IMR-90 (cell line): ENCODE measurements at regions not wholly inside any gene's neighbourhood (a gene's known extent, or its start where the extent isn't known, plus 50 kb on each side); places are given as distances from the start of the nearest gene placed in this dataset.

Source experiments
- ATAC-seq: fragments of 200-7000 bp; cut with Tn5 transposase; 2 replicates; pipeline ENCODE4 v1.9.1; 2020; ENCODE audit warnings: low read depth, mild to moderate bottlenecking, moderate library complexity
- BruUV-seq: library from RNA; stranded (reverse); fragments of 400-500 nt; replicated peaks from 2 replicates; lab custom pipeline; 2021; lab: Mats Ljungman, UMichigan
- CTCF ChIA-PET: fragments of 300-600 bp; formaldehyde crosslinking; extraction: SDS; loops from one replicate; lab custom pipeline; 2021; ENCODE audit warnings: antibody characterized with exemption; lab: Yijun Ruan, JAX
- POLR2A ChIA-PET: fragments of 300-600 bp; sonication (Branson Sonifier 250); formaldehyde crosslinking; loops from one replicate; lab custom pipeline; 2022; ENCODE audit warnings: antibody characterized with exemption; ENCODE audit not compliant: unreplicated experiment; lab: Charles Lee
- DNase-seq: peaks from one replicate; pipeline ENCODE4 v3.0.0; 2013
- H2AFZ ChIP-seq: replicated peaks from 2 replicates; pipeline ENCODE3; 2013; ENCODE audit warnings: low read length, mild to moderate bottlenecking; ENCODE audit not compliant: poor library complexity
- H2AK5ac ChIP-seq: 2 replicates; pipeline ENCODE4 v1.6.1; 2013; ENCODE audit warnings: low read depth, low read length, inconsistent platforms
- H2AK9ac ChIP-seq: replicated peaks from 2 replicates; pipeline ENCODE3; 2013; ENCODE audit warnings: mild to moderate bottlenecking, low read depth, low read length, moderate library complexity; ENCODE audit not compliant: poor library complexity
- H2BK120ac ChIP-seq: 2 replicates; pipeline ENCODE4 v1.6.1; 2013; ENCODE audit warnings: low read depth, low read length, inconsistent platforms
- H2BK15ac ChIP-seq: 3 replicates; pipeline ENCODE4 v1.6.1; 2013; ENCODE audit warnings: low read depth, low read length, inconsistent platforms
- H2BK20ac ChIP-seq: 2 replicates; pipeline ENCODE4 v1.6.1; 2013; ENCODE audit warnings: low read depth, mild to moderate bottlenecking, inconsistent platforms, low read length, moderate library complexity
- H2BK5ac ChIP-seq: 2 replicates; pipeline ENCODE4 v1.6.1; 2013; ENCODE audit warnings: mild to moderate bottlenecking, low read depth, low read length, inconsistent platforms; ENCODE audit not compliant: poor library complexity, severe bottlenecking
- H3K14ac ChIP-seq: replicated peaks from 2 replicates; pipeline ENCODE4 v1.6.1; 2013; ENCODE audit warnings: low read depth, low read length, inconsistent platforms
- H3K18ac ChIP-seq: 2 replicates; pipeline ENCODE4 v1.6.1; 2013; ENCODE audit warnings: low read depth, low read length, control low read depth
- H3K23ac ChIP-seq: 2 replicates; pipeline ENCODE4 v1.6.1; 2013; ENCODE audit warnings: low read depth, low read length, inconsistent platforms
- H3K27ac ChIP-seq: 2 replicates; pipeline ENCODE4 v1.5.1; 2013; ENCODE audit warnings: mild to moderate bottlenecking, control low read depth, low read length; ENCODE audit not compliant: insufficient read depth
- H3K27me3 ChIP-seq: 2 replicates; pipeline ENCODE4 v1.6.1; 2013; ENCODE audit warnings: low read length; ENCODE audit not compliant: control insufficient read depth, insufficient read depth
- H3K36me3 ChIP-seq: 2 replicates; pipeline ENCODE4 v1.6.1; 2013; ENCODE audit warnings: low read length, mixed read lengths; ENCODE audit not compliant: control insufficient read depth, insufficient read depth
- H3K4ac ChIP-seq: 2 replicates; pipeline ENCODE4 v1.6.1; 2013; ENCODE audit warnings: low read depth, low read length, inconsistent platforms
- H3K4me1 ChIP-seq: 2 replicates; pipeline ENCODE4 v1.6.1; 2013; ENCODE audit warnings: low read length, mixed read lengths; ENCODE audit not compliant: control insufficient read depth, insufficient read depth
- H3K4me2 ChIP-seq: 2 replicates; pipeline ENCODE4 v1.6.1; 2013; ENCODE audit warnings: low read depth, mild to moderate bottlenecking, control low read depth, low read length, moderate library complexity
- H3K4me3 ChIP-seq: 2 replicates; pipeline ENCODE4 v1.5.1; 2013; ENCODE audit warnings: low read depth, mild to moderate bottlenecking, control low read depth, low read length, moderate library complexity; ENCODE audit not compliant: insufficient read depth
- H3K56ac ChIP-seq: 2 replicates; pipeline ENCODE4 v1.6.1; 2013; ENCODE audit warnings: low read length, inconsistent platforms; ENCODE audit not compliant: insufficient read depth; ENCODE audit errors: extremely low read depth
- H3K79me1 ChIP-seq, 2 experiments: 2 replicates each; pipeline ENCODE4 v1.6.1; 2013; ENCODE audit warnings: low read length in 2 of 2, inconsistent platforms in 1 of 2, low read depth in 1 of 2
- H3K9ac ChIP-seq: 2 replicates; pipeline ENCODE4 v1.6.1; 2013; ENCODE audit warnings: low read depth, low read length, control low read depth
- H3K9me1 ChIP-seq: 2 replicates; pipeline ENCODE4 v1.6.1; 2013; ENCODE audit warnings: low read length, inconsistent platforms; ENCODE audit not compliant: insufficient read depth
- H3K9me3 ChIP-seq: 2 replicates; pipeline ENCODE4 v1.6.1; 2013; ENCODE audit warnings: low read length; ENCODE audit not compliant: control insufficient read depth, insufficient read depth
- H4K20me1 ChIP-seq: 2 replicates; pipeline ENCODE4 v1.6.1; 2013; ENCODE audit warnings: low read length, inconsistent platforms; ENCODE audit not compliant: insufficient read depth
- H4K5ac ChIP-seq: 2 replicates; pipeline ENCODE4 v1.6.1; 2013; ENCODE audit warnings: mild to moderate bottlenecking, low read depth, low read length, control low read depth
- H4K8ac ChIP-seq, 2 experiments: 2 replicates each; pipeline ENCODE4 v1.6.1; 2013; ENCODE audit warnings: low read depth in 2 of 2, low read length in 2 of 2, control low read depth in 1 of 2, inconsistent platforms in 1 of 2
- H4K91ac ChIP-seq: 2 replicates; pipeline ENCODE4 v1.6.1; 2013; ENCODE audit warnings: low read depth, low read length, inconsistent platforms; ENCODE audit not compliant: insufficient read depth
- BHLHE40 ChIP-seq: fragments of 150-350 bp; IDR thresholded peaks from 2 replicates; pipeline ENCODE4 v1.6.1; 2016; ENCODE audit warnings: mild to moderate bottlenecking, low read depth, low read length
- CEBPB ChIP-seq: IDR thresholded peaks from 2 replicates; pipeline ENCODE4 v1.6.1; 2012; ENCODE audit warnings: low read depth, low read length, improper control_type of control experiment
- CHD1 ChIP-seq: IDR thresholded peaks from 2 replicates; pipeline ENCODE4 v1.6.1; 2012; ENCODE audit warnings: low read depth, low read length, improper control_type of control experiment
- FOS ChIP-seq: fragments of 150-350 bp; IDR thresholded peaks from 2 replicates; pipeline ENCODE4 v1.6.1; 2016; ENCODE audit warnings: low read depth, low read length
- MAFK ChIP-seq: IDR thresholded peaks from 2 replicates; pipeline ENCODE4 v1.6.1; 2012; ENCODE audit warnings: low read depth, low read length, improper control_type of control experiment
- MAZ ChIP-seq: IDR thresholded peaks from 2 replicates; pipeline ENCODE4 v1.6.1; 2012; ENCODE audit warnings: low read depth, mild to moderate bottlenecking, low read length, improper control_type of control experiment, moderate library complexity, borderline replicate concordance
- NFE2L2 ChIP-seq: fragments of 150-350 bp; IDR thresholded peaks from 2 replicates; pipeline ENCODE4 v1.6.1; 2016; ENCODE audit warnings: low read depth, mild to moderate bottlenecking, low read length
- RAD21 ChIP-seq: IDR thresholded peaks from 2 replicates; pipeline ENCODE4 v1.6.1; 2012; ENCODE audit warnings: low read length, improper control_type of control experiment
- RCOR1 ChIP-seq: IDR thresholded peaks from 2 replicates; pipeline ENCODE4 v1.6.1; 2012; ENCODE audit warnings: mild to moderate bottlenecking, low read length, improper control_type of control experiment; ENCODE audit not compliant: insufficient replicate concordance
- RFX5 ChIP-seq: IDR thresholded peaks from 2 replicates; pipeline ENCODE4 v1.8.0; 2012; ENCODE audit warnings: low read depth, mild to moderate bottlenecking, low read length, moderate library complexity
- WGBS, 2 experiments: methylation state at CpG; one replicate each; pipeline versions ENCODE4 v1.1.5 to v1.1.7; 2013; ENCODE audit warnings: missing lambda C conversion rate in 2 of 2; ENCODE audit not compliant: insufficient read length in 1 of 2; ENCODE audit errors: extremely low coverage in 2 of 2; 5-methylcytosine and 5-hydroxymethylcytosine counted together
- dilution Hi-C: fragments of 300-500 bp; cut with HindIII; formaldehyde crosslinking; loops from one replicate; pipeline ENCODE4 v1.14.3; 2018; ENCODE audit warnings: low sequenced_read_pairs; ENCODE audit not compliant: unreplicated experiment
- in situ Hi-C: fragments of 300-500 bp; cut with MboI; formaldehyde crosslinking; loops from 3 replicates; pipeline ENCODE4 v1.14.3; 2019; ENCODE audit warnings: low sequenced_read_pairs, inconsistent platforms, mixed read lengths
- intact Hi-C: fragments of 100-400 bp; cut with micrococcal nuclease; formaldehyde crosslinking; loops from 2 replicates; pipeline ENCODE4 v1.10.0; 2022
- TF ChIP-seq, protein P1 (sequence below): fragments of 150-350 bp; IDR thresholded peaks from 2 replicates; pipeline ENCODE4 v1.6.1; 2016; ENCODE audit warnings: low read depth, mild to moderate bottlenecking, low read length, moderate library complexity, borderline replicate concordance

DNA sequence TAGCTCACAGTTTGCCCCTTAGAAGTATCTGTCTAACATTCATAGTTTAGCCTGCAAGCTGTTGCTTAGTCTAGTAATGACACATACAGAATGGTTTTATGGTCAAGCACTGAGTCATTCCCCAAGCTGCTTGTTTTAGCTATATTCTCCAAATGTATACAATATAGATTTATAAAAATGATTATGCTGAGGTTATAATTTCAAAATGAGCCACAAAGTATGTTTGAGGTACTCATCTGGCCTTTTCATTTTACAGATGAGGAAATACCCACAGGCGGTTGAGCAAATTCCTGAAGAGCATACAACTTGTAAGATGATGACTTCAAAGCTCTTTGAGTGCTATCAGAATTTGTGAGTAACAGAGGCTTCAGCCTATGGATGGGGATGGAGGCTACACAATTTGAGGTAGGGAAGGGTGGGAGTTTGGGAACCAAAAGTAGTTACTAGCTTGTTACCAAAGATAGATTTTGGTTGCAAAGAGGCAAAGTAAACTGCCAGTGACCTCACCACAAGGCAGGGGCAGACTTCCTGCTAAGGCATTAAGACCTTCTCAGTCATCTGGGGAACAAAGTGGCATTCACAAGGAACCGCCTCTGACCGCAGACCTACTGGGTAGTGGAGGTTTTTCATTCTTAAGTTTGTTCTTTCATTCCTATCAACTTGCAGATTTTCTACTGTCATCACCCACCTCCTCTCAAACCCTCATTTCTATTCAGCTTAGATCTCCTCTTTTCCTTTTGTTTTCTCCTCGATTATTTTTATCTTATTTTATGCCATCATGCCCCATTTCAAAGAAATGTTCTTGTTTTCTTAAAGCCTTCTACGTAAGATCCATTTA is 257.2 kb upstream of the NECTIN3 start:
- dilution Hi-C loops = no loop called here
- Histone ChIP-seq H2AFZ (peak overlapping the region; percentile 9), H4K91ac (peak overlapping the region; percentile 91), H3K27me3 (no peaks in the 10 kb centered on the region), H3K23ac (peak overlapping the region; percentile 95), H2BK15ac (peak overlapping the region; percentile 78), H3K27ac (peak overlapping the region; percentile 96), H3K36me3 (no peaks in the 10 kb centered on the region), H3K14ac (peak overlapping the region; percentile 90), H4K5ac (peak overlapping the region; percentile 89), H2AK9ac (peak overlapping the region; percentile 18), H4K20me1 (no peaks in the 10 kb centered on the region), H3K4me1 (peaks cover 8% of the 10 kb centered on the region), H3K4me3 (peak overlapping the region; percentile 32; the same call in 1 of the 2 replicates), H3K56ac (peak overlapping the region; percentile 92), H2BK120ac (peak overlapping the region; percentile 98), H3K18ac (peak overlapping the region; percentile 74), H3K4me2 (peak overlapping the region; percentile 95), H3K9ac (peak overlapping the region; percentile 7; the same call in 1 of the 2 replicates), H2BK20ac (peak overlapping the region; percentile 94), H3K4ac (peak overlapping the region; percentile 96), H3K9me3 (no peaks in the 10 kb centered on the region), H3K79me1 (no peaks in the 10 kb centered on the region), H2BK5ac (peak overlapping the region; percentile 98), H2AK5ac (peak overlapping the region; percentile 63), H4K8ac (peak overlapping the region; percentile 73 to 77), H3K9me1 (no peaks in the 10 kb centered on the region)
- CTCF ChIA-PET = no interaction called here
- peak; percentile 98 for DNase-seq
- in situ Hi-C loops = no loop called here
- WGBS, 2 experiments = 20% methylated on average over 2 of the region's 5 CpGs; no CpG with 5 or more reads in 1 of the 2 experiments
- TF ChIP-seq RCOR1 = peak; percentile 58
- TF ChIP-seq FOS = peak; percentile 94
- peak; percentile 6; the same call in 1 of the 2 replicates for TF ChIP-seq NFE2L2
- no peak for TF ChIP-seq CHD1
- no peak for TF ChIP-seq MAZ
- no peak for TF ChIP-seq RFX5
- peak; percentile 88 for TF ChIP-seq CEBPB
- TF ChIP-seq, protein P1, sequence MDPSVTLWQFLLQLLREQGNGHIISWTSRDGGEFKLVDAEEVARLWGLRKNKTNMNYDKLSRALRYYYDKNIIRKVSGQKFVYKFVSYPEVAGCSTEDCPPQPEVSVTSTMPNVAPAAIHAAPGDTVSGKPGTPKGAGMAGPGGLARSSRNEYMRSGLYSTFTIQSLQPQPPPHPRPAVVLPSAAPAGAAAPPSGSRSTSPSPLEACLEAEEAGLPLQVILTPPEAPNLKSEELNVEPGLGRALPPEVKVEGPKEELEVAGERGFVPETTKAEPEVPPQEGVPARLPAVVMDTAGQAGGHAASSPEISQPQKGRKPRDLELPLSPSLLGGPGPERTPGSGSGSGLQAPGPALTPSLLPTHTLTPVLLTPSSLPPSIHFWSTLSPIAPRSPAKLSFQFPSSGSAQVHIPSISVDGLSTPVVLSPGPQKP = no peak
- peak; percentile 17; the same call in 1 of the 2 replicates for TF ChIP-seq RAD21
- TF ChIP-seq BHLHE40 = peak; percentile 12; the same call in 1 of the 2 replicates
- peak; percentile 61 for TF ChIP-seq MAFK
- ATAC-seq = peak; percentile 90
- intact Hi-C loops = loop anchor here (1.0 to 10.0 kb wide), 5 partner anchors 41 to 1280 kb away; partner anchors contain the start of gene NECTIN3
- POLR2A ChIA-PET = interaction anchor here (0.7 kb wide), 1 partner anchor 255 kb away, joined by 4 read pairs; no protein-coding TSS in a partner anchor
- BruUV-seq = TSS peak; percentile 97
